ENCODE measurements at regions not wholly inside any gene's neighbourhood (a gene's known extent, or its start where the extent isn't known, plus 50 kb on each side); places are given as distances from the start of the nearest gene placed in this dataset.
"Not testable (repeated sequence)": the region's sequence is repeated elsewhere in the genome, so short reads cannot be mapped to it uniquely, and the experiment has no call there.

DNA sequence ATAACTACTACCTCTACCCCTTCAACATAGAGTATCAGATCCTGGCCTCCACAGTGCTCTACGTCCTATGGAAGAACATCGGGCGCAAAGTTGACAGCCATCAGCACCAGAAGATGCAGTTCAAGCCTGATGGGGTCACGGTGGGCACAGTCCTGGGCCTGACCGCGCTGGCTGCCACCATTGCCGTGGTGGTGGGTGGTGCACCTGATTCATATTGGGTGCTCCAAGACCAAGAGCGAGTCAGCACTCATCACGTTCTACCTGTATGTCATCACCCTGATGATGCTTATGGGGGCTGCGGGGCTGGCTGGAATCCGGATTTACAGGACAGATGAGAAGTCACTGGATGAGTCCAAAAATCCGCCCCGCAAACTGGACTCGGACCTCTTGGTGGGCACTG is 846.4 kb downstream of the RPIA start:
- not testable (repeated sequence) for DNase-seq (ENCODE audit: low read depth in 2 of 2)

DNA sequence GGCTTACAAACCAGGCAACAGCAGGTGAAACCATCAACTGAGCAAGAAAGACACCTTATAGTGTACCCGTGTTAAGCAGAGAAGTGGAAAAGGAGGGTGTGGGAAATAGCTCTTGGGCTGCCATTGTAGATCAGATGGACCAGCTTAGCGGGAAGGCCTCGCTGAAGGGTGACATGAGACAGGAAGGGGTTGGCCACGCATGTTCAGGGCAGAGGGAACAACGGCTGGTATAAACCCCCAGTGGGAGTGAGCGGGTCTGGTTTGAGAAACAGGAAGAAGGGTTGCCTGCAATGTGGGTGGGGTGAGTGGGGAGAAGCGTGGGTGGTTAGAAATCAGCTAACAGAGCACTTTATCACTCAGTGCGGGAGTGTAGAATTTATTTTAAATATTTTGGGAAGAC is 852.6 kb downstream of the RPIA start:
- DNase-seq (ENCODE audit: low read depth in 2 of 2) = not testable (repeated sequence)

DNA sequence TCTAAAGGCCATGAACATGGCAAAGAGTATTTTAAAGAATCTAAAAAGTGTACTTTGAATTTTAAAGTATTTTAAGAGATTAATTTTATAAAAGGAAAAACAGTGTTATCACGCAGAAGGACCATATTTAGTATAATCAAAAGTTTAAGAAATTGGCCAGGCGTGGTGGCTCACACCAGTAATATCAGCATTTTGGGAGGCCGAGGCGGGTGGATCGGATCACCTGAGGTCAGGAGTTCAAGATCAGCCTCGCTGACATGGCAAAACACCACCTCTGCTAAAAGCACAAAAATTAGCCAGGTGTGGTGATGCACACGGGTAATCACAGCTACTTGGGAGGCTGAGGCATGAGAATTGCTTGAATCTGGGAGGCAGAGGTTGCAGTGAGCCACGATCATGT is 887.7 kb downstream of the RPIA start:
- DNase-seq (ENCODE audit: low read depth in 2 of 2) = not testable (repeated sequence)

DNA sequence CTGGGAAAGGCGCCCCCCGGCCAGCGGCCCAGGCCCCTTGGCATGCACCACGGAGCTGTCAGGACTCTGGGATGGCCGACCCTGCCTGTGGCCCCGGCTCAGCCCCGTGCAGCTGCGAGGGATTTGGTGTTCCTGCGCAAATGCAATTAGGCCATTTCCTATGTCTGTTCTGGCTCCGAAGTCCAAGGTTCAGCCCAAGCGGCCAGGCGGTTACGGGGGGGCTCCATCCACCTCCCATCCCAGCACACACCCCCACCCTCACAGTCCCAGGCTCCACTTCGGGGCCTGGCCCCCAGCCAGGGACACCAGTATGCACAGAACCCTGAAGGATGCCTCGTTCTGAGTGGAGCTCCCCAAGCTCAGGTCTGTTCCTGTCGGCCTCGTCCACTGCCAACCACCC is 891.3 kb downstream of the RPIA start:
- DNase-seq (ENCODE audit: low read depth in 2 of 2) = peak in 1 of 2 experiments; percentile 0

DNA sequence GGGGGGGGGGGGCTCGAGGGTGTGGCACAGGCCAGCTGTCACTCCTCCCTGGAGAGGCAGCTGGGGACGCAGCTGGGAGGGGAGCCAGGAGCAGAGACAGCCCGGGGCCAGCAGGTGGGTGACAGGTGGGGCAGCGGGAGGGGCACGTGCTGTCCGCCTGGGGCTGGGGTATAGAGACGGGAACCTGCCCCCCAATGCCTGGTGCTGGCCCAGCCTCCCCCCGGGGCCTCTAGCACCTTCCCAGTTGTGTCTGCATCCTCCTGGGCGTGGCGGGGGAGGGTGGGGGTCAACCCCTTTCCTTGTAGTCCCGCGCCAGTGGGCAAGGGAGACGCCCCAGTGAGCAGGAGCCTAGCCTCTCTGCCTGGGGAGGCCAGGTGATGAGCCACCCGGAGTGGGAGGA is 892.6 kb downstream of the RPIA start:
- not testable (repeated sequence) for DNase-seq (ENCODE audit: low read depth in 2 of 2)

DNA sequence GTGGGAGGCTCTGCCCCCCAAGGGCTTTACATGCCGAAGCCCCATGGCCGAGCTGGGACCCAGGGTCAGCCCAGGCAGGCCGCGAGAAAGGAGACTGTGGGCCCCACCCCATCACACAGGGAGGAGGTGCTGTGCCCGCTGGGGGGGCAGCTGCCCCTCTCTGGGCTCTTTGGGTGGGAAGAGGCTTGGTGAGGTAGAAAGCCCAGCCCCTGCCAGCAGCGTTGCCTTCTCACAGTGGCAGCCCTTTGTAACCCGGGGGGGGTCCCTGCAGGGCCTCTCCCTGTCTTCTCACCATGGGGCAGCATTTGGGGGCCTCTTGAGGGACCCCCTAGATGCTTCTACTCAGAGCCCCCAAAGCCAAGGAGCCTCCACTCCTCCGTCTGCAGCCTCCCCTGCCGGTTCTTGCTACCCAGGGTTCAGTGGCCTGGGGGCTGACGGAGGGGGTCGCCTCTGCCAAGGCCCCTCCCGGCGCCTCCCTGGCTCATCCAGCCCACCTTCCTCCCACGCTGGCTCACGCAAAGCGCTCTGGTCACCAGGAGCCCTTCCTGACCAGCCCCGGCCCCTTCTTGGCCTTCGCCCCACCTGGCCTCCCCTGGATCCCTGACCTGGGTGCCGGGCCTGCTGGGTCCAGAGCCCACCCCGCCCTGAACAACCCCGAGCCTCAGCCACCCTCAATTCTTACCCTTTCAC is 893.5 kb downstream of the RPIA start:
- DNase-seq (ENCODE audit: low read depth in 2 of 2) = not testable (repeated sequence)

DNA sequence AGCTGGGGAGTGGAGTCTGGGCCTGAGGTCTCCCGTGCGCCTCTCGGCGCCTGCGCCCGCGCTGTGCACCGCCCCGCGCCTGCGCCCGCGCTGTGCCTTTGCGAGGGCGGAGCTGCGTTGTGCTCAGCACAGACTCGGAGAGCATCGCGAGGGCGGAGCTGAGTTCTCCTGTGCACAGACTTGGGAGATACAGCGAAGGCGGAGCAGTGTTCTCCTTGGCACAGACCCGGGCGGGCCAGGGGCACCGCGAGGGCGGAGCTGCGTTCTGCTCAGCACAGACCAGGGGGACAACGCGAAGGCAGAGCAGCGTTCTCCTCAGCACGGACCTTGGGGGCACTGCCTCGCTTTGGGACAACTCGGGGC is 894.1 kb downstream of the RPIA start:
- DNase-seq (ENCODE audit: low read depth in 2 of 2) = not testable (repeated sequence)

DNA sequence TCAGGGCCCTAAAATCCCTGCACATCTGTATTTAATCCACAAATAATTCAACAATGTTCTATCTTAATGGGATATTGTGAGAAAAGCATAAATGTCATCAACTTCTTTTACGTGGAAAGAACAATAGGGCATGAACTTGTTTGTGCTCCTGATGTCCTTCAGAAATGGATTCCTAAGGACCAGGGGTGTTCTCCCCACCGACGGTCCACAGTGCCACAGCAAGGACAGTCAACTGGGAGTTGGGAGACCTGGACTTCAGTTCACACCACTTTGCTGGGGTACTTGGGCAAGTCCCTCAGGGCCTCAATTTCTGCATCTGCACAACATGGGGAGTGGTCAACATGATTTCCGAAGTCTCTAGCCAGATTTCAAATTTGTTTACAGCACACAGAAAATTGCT is 908.4 kb downstream of the RPIA start:
- peak in 1 of 2 experiments; percentile 7 for DNase-seq (ENCODE audit: low read depth in 2 of 2)

DNA sequence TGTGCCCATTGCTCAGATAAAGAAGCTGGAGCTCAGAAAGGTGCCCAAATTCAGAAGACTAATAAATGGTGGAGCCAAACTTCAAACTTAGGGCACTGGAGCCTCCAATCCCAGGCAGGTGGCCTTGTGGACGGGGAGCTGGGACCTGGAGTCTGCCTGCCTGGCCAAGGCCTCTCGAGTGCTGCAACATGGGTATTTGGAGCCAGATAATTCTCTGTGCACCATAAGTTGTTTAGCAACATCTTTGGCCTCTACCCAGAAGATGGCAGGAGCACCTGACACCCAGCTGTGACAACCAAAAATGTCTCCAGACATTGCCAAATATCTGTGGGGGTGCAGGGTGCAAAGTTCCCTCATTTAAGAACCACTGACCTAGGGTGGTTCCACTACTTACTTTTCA is 915.0 kb downstream of the RPIA start:
- not testable (repeated sequence) for DNase-seq (ENCODE audit: low read depth in 2 of 2)

DNA sequence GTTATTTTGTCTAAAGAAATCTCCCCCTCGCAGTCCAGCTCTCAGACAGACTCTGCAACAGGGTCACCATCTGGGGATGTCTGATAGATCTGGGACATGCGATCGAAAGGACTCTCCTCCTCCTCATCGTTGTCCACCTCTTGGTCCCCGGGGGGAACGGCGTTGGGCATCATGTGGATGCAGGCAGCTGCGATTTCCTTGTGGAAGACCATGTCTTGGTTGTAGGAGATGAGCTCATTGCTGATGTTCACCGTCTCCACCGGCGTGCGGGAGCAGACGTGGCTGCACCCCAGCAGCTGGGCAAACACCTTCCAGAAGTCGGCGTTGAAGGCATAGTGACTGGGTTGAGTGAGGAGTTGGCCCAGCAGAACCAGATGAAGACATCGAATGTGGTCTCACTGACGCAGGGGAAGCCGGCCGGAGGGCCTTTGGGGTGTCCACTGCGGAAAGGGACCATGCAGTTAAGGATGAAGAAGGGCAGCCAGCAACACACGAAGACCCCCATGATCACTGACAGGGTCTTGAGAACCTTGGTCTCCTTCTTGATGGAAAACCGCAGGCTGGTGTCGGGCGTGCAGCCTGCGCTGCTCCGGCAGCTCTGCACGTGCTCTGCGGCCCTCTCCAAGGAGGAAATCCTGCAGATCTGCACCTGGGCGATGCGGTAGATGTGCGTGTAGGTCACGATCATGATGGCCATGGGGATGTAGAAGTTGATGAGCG is 918.9 kb downstream of the RPIA start:
- DNase-seq (ENCODE audit: low read depth in 2 of 2) = not testable (repeated sequence)

DNA sequence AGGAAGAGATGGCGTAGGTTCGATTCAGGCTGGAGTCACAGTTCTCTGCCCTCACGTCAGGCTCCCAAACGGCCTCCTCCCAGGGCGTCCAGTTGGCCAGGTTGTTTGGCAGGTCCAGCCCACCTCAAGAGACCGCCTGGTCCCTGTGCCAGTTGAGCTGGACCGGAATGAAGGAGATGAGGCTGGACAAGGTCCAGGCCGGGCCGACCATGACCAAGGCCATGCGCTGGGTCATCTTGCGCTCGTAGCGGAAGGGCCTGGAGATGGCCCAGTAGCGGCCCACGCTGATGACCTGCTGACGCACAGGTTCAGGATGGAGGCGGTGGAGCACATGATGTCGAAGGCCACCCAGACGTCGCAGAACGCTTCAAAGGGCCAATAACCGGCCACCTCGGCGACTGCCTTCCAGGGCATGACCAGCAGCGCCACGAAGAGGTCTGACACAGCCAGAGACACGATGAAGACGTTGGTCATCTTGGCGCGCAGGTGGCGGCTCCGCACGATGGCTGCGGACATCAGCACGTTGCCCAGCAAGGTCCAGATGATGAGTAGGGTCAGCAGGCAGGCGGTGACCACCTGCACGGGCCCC is 919.5 kb downstream of the RPIA start:
- DNase-seq (ENCODE audit: low read depth in 2 of 2) = not testable (repeated sequence)

DNA sequence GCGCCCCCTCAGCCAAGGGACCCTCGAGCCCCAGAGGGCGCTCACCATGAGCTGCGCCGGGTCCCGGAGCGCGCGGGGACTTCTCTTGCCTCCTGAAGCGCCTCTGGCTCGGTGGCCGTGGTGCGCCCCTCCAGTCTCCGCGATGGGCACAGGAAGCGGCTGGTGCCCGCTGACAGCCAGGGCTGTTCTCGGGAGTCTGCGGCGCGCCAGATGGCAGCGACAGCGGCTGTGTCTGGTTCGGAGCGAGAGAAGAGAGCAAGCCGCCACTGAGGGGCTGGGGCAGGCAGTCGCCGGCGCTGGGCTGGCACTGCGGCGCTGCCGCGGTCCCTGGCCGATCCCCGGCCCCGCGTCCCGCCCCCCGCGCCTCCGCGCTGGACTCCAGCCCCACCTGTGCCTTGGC is 920.2 kb downstream of the RPIA start:
- not testable (repeated sequence) for DNase-seq (ENCODE audit: low read depth in 2 of 2)

DNA sequence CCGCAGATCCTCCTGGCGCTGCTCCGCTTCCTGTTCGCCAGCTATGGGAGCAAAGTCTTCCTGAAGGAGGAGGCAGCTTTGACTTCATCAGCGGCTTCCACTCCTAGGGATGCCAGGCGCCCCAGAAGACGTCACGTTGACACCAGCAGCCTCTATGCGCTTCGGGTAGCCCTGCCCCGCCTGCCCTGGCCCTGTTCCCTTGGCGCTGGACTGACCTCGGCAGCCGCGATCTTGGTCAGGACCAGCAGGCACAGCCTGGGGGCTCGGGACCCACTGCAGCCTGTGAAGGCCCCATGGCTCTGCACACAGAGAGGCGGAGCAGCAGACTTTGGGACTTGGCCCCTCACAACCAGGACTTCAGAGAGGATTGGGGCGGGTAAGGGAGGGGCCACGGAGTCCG is 957.8 kb downstream of the RPIA start:
- DNase-seq (ENCODE audit: low read depth in 2 of 2) = not testable (repeated sequence)

DNA sequence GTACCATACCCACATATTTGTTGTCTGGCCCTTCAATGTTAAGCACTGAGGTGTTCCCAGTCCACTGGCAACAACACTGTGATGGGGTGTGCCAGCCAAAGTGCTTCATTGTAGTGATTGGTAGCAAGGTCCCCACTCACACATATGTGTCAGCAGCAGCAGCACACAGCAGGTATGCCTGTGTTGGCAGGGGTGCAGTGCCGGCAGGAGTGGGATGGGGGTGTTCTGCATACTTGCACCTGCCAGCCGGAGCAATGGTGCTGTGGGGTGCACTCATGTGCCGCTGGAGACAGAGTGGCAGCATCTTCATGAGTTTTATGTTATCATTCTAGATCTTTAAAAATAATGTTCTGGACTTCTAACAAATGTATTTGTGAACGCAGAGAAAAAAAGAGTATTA is 987.8 kb downstream of the RPIA start:
- DNase-seq (ENCODE audit: low read depth in 2 of 2) = not testable (repeated sequence)

Data from fibroblast of skin of left biceps (primary cell).